IMR-90 (cell line): ENCODE measurements at regions not wholly inside any gene's neighbourhood (a gene's known extent, or its start where the extent isn't known, plus 50 kb on each side); places are given as distances from the start of the nearest gene placed in this dataset.

ENCODE experiments used
- ATAC-seq: fragments of 200-7000 bp; cut with Tn5 transposase; 2 replicates; pipeline ENCODE4 v1.9.1; 2020; ENCODE audit warnings: low read depth, mild to moderate bottlenecking, moderate library complexity
- BruUV-seq: library from RNA; stranded (reverse); fragments of 400-500 nt; replicated peaks from 2 replicates; lab custom pipeline; 2021; lab: Mats Ljungman, UMichigan
- CTCF ChIA-PET: fragments of 300-600 bp; formaldehyde crosslinking; extraction: SDS; loops from one replicate; lab custom pipeline; 2021; ENCODE audit warnings: antibody characterized with exemption; lab: Yijun Ruan, JAX
- POLR2A ChIA-PET: fragments of 300-600 bp; sonication (Branson Sonifier 250); formaldehyde crosslinking; loops from one replicate; lab custom pipeline; 2022; ENCODE audit warnings: antibody characterized with exemption; ENCODE audit not compliant: unreplicated experiment; lab: Charles Lee
- DNase-seq: peaks from one replicate; pipeline ENCODE4 v3.0.0; 2013
- H2AFZ ChIP-seq: replicated peaks from 2 replicates; pipeline ENCODE3; 2013; ENCODE audit warnings: low read length, mild to moderate bottlenecking; ENCODE audit not compliant: poor library complexity
- H2AK5ac ChIP-seq: 2 replicates; pipeline ENCODE4 v1.6.1; 2013; ENCODE audit warnings: low read depth, low read length, inconsistent platforms
- H2AK9ac ChIP-seq: replicated peaks from 2 replicates; pipeline ENCODE3; 2013; ENCODE audit warnings: mild to moderate bottlenecking, low read depth, low read length, moderate library complexity; ENCODE audit not compliant: poor library complexity
- H2BK120ac ChIP-seq: 2 replicates; pipeline ENCODE4 v1.6.1; 2013; ENCODE audit warnings: low read depth, low read length, inconsistent platforms
- H2BK15ac ChIP-seq: 3 replicates; pipeline ENCODE4 v1.6.1; 2013; ENCODE audit warnings: low read depth, low read length, inconsistent platforms
- H2BK20ac ChIP-seq: 2 replicates; pipeline ENCODE4 v1.6.1; 2013; ENCODE audit warnings: low read depth, mild to moderate bottlenecking, inconsistent platforms, low read length, moderate library complexity
- H2BK5ac ChIP-seq: 2 replicates; pipeline ENCODE4 v1.6.1; 2013; ENCODE audit warnings: mild to moderate bottlenecking, low read depth, low read length, inconsistent platforms; ENCODE audit not compliant: poor library complexity, severe bottlenecking
- H3K14ac ChIP-seq: replicated peaks from 2 replicates; pipeline ENCODE4 v1.6.1; 2013; ENCODE audit warnings: low read depth, low read length, inconsistent platforms
- H3K18ac ChIP-seq: 2 replicates; pipeline ENCODE4 v1.6.1; 2013; ENCODE audit warnings: low read depth, low read length, control low read depth
- H3K23ac ChIP-seq: 2 replicates; pipeline ENCODE4 v1.6.1; 2013; ENCODE audit warnings: low read depth, low read length, inconsistent platforms
- H3K27ac ChIP-seq: 2 replicates; pipeline ENCODE4 v1.5.1; 2013; ENCODE audit warnings: mild to moderate bottlenecking, control low read depth, low read length; ENCODE audit not compliant: insufficient read depth
- H3K27me3 ChIP-seq: 2 replicates; pipeline ENCODE4 v1.6.1; 2013; ENCODE audit warnings: low read length; ENCODE audit not compliant: control insufficient read depth, insufficient read depth
- H3K36me3 ChIP-seq: 2 replicates; pipeline ENCODE4 v1.6.1; 2013; ENCODE audit warnings: low read length, mixed read lengths; ENCODE audit not compliant: control insufficient read depth, insufficient read depth
- H3K4ac ChIP-seq: 2 replicates; pipeline ENCODE4 v1.6.1; 2013; ENCODE audit warnings: low read depth, low read length, inconsistent platforms
- H3K4me1 ChIP-seq: 2 replicates; pipeline ENCODE4 v1.6.1; 2013; ENCODE audit warnings: low read length, mixed read lengths; ENCODE audit not compliant: control insufficient read depth, insufficient read depth
- H3K4me2 ChIP-seq: 2 replicates; pipeline ENCODE4 v1.6.1; 2013; ENCODE audit warnings: low read depth, mild to moderate bottlenecking, control low read depth, low read length, moderate library complexity
- H3K4me3 ChIP-seq: 2 replicates; pipeline ENCODE4 v1.5.1; 2013; ENCODE audit warnings: low read depth, mild to moderate bottlenecking, control low read depth, low read length, moderate library complexity; ENCODE audit not compliant: insufficient read depth
- H3K56ac ChIP-seq: 2 replicates; pipeline ENCODE4 v1.6.1; 2013; ENCODE audit warnings: low read length, inconsistent platforms; ENCODE audit not compliant: insufficient read depth; ENCODE audit errors: extremely low read depth
- H3K79me1 ChIP-seq, 2 experiments: 2 replicates each; pipeline ENCODE4 v1.6.1; 2013; ENCODE audit warnings: low read length in 2 of 2, inconsistent platforms in 1 of 2, low read depth in 1 of 2
- H3K9ac ChIP-seq: 2 replicates; pipeline ENCODE4 v1.6.1; 2013; ENCODE audit warnings: low read depth, low read length, control low read depth
- H3K9me1 ChIP-seq: 2 replicates; pipeline ENCODE4 v1.6.1; 2013; ENCODE audit warnings: low read length, inconsistent platforms; ENCODE audit not compliant: insufficient read depth
- H3K9me3 ChIP-seq: 2 replicates; pipeline ENCODE4 v1.6.1; 2013; ENCODE audit warnings: low read length; ENCODE audit not compliant: control insufficient read depth, insufficient read depth
- H4K20me1 ChIP-seq: 2 replicates; pipeline ENCODE4 v1.6.1; 2013; ENCODE audit warnings: low read length, inconsistent platforms; ENCODE audit not compliant: insufficient read depth
- H4K5ac ChIP-seq: 2 replicates; pipeline ENCODE4 v1.6.1; 2013; ENCODE audit warnings: mild to moderate bottlenecking, low read depth, low read length, control low read depth
- H4K8ac ChIP-seq, 2 experiments: 2 replicates each; pipeline ENCODE4 v1.6.1; 2013; ENCODE audit warnings: low read depth in 2 of 2, low read length in 2 of 2, control low read depth in 1 of 2, inconsistent platforms in 1 of 2
- H4K91ac ChIP-seq: 2 replicates; pipeline ENCODE4 v1.6.1; 2013; ENCODE audit warnings: low read depth, low read length, inconsistent platforms; ENCODE audit not compliant: insufficient read depth
- BHLHE40 ChIP-seq: fragments of 150-350 bp; IDR thresholded peaks from 2 replicates; pipeline ENCODE4 v1.6.1; 2016; ENCODE audit warnings: mild to moderate bottlenecking, low read depth, low read length
- CEBPB ChIP-seq: IDR thresholded peaks from 2 replicates; pipeline ENCODE4 v1.6.1; 2012; ENCODE audit warnings: low read depth, low read length, improper control_type of control experiment
- CHD1 ChIP-seq: IDR thresholded peaks from 2 replicates; pipeline ENCODE4 v1.6.1; 2012; ENCODE audit warnings: low read depth, low read length, improper control_type of control experiment
- CTCF ChIP-seq: conservative IDR thresholded peaks from 2 replicates; pipeline ENCODE4 v1.5.1; 2012; ENCODE audit warnings: mild to moderate bottlenecking, low read depth, low read length, improper control_type of control experiment
- ELK1 ChIP-seq: fragments of 150-350 bp; IDR thresholded peaks from 2 replicates; pipeline ENCODE4 v1.6.1; 2016; ENCODE audit warnings: low read depth, mild to moderate bottlenecking, low read length, moderate library complexity, borderline replicate concordance
- FOS ChIP-seq: fragments of 150-350 bp; IDR thresholded peaks from 2 replicates; pipeline ENCODE4 v1.6.1; 2016; ENCODE audit warnings: low read depth, low read length
- MAFK ChIP-seq: IDR thresholded peaks from 2 replicates; pipeline ENCODE4 v1.6.1; 2012; ENCODE audit warnings: low read depth, low read length, improper control_type of control experiment
- MAZ ChIP-seq: IDR thresholded peaks from 2 replicates; pipeline ENCODE4 v1.6.1; 2012; ENCODE audit warnings: low read depth, mild to moderate bottlenecking, low read length, improper control_type of control experiment, moderate library complexity, borderline replicate concordance
- MXI1 ChIP-seq: IDR thresholded peaks from 2 replicates; pipeline ENCODE4 v1.6.1; 2012; ENCODE audit warnings: low read depth, mild to moderate bottlenecking, low read length, moderate library complexity, borderline replicate concordance
- NFE2L2 ChIP-seq: fragments of 150-350 bp; IDR thresholded peaks from 2 replicates; pipeline ENCODE4 v1.6.1; 2016; ENCODE audit warnings: low read depth, mild to moderate bottlenecking, low read length
- POLR2A ChIP-seq: IDR thresholded peaks from 2 replicates; pipeline ENCODE4 v1.6.1; 2012; ENCODE audit warnings: mild to moderate bottlenecking, low read depth, low read length
- RAD21 ChIP-seq: IDR thresholded peaks from 2 replicates; pipeline ENCODE4 v1.6.1; 2012; ENCODE audit warnings: low read length, improper control_type of control experiment
- RCOR1 ChIP-seq: IDR thresholded peaks from 2 replicates; pipeline ENCODE4 v1.6.1; 2012; ENCODE audit warnings: mild to moderate bottlenecking, low read length, improper control_type of control experiment; ENCODE audit not compliant: insufficient replicate concordance
- RFX5 ChIP-seq: IDR thresholded peaks from 2 replicates; pipeline ENCODE4 v1.8.0; 2012; ENCODE audit warnings: low read depth, mild to moderate bottlenecking, low read length, moderate library complexity
- SMC3 ChIP-seq: fragments of 150-350 bp; IDR thresholded peaks from 2 replicates; pipeline ENCODE4 v1.6.1; 2016; ENCODE audit warnings: low read depth, mild to moderate bottlenecking, antibody characterized with exemption, low read length, moderate library complexity
- USF2 ChIP-seq: fragments of 150-350 bp; IDR thresholded peaks from 2 replicates; pipeline ENCODE4 v1.6.1; 2017; ENCODE audit warnings: mild to moderate bottlenecking, antibody characterized with exemption, low read length, low read depth
- WGBS, 2 experiments: methylation state at CpG; one replicate each; pipeline versions ENCODE4 v1.1.5 to v1.1.7; 2013; ENCODE audit warnings: missing lambda C conversion rate in 2 of 2; ENCODE audit not compliant: insufficient read length in 1 of 2; ENCODE audit errors: extremely low coverage in 2 of 2; 5-methylcytosine and 5-hydroxymethylcytosine counted together
- dilution Hi-C: fragments of 300-500 bp; cut with HindIII; formaldehyde crosslinking; loops from one replicate; pipeline ENCODE4 v1.14.3; 2018; ENCODE audit warnings: low sequenced_read_pairs; ENCODE audit not compliant: unreplicated experiment
- in situ Hi-C: fragments of 300-500 bp; cut with MboI; formaldehyde crosslinking; loops from 3 replicates; pipeline ENCODE4 v1.14.3; 2019; ENCODE audit warnings: low sequenced_read_pairs, inconsistent platforms, mixed read lengths
- intact Hi-C: fragments of 100-400 bp; cut with micrococcal nuclease; formaldehyde crosslinking; loops from 2 replicates; pipeline ENCODE4 v1.10.0; 2022

- no peak overlapping the region for H2BK15ac ChIP-seq
- no peak overlapping the region for H3K27ac ChIP-seq
- no peaks in the 10 kb centered on the region for H4K20me1 ChIP-seq
- no peak overlapping the region for H3K18ac ChIP-seq
- H3K36me3 ChIP-seq, result no peaks in the 10 kb centered on the region
- no peak overlapping the region for H4K91ac ChIP-seq
- dilution Hi-C loops, result no loop called here
- in situ Hi-C loops, result no loop called here
- H3K9ac ChIP-seq, result no peak overlapping the region
- no peak overlapping the region for H2AFZ ChIP-seq
- H2BK20ac ChIP-seq, result no peak overlapping the region
- no peak overlapping the region for H3K14ac ChIP-seq
- H2BK5ac ChIP-seq, result no peak overlapping the region
- no peak overlapping the region for H2AK9ac ChIP-seq
- no peak overlapping the region for H2AK5ac ChIP-seq
- no TSS peak for BruUV-seq
- DNase-seq, result no peak
- no peak overlapping the region for H2BK120ac ChIP-seq
- no peak overlapping the region for H4K5ac ChIP-seq
- TF ChIP-seq MAZ (no peak), POLR2A (no peak), NFE2L2 (no peak), RFX5 (no peak), CEBPB (no peak), FOS (no peak), RAD21 (no peak), USF2 (no peak), MAFK (no peak), CHD1 (no peak), MXI1 (no peak), ELK1 (no peak), SMC3 (no peak), BHLHE40 (no peak), RCOR1 (no peak), CTCF (no peak)
- no peaks in the 10 kb centered on the region for H3K9me3 ChIP-seq
- no peak overlapping the region for H3K4me2 ChIP-seq
- H4K8ac ChIP-seq, result no peak overlapping the region
- ATAC-seq, result no peak
- intact Hi-C loops, result no loop called here
- no CpG with 5 or more reads among the region's 1 CpG for WGBS, 2 experiments
- H3K56ac ChIP-seq, result no peak overlapping the region
- ChIA-PET POLR2A (no interaction called here), CTCF (no interaction called here)
- H3K4ac ChIP-seq, result no peak overlapping the region
- no peaks in the 10 kb centered on the region for H3K27me3 ChIP-seq
- no peaks in the 10 kb centered on the region for H3K9me1 ChIP-seq
- H3K23ac ChIP-seq, result no peak overlapping the region
- no peaks in the 10 kb centered on the region for H3K4me1 ChIP-seq
- H3K4me3 ChIP-seq, result no peak overlapping the region
- H3K79me1 ChIP-seq, result no peaks in the 10 kb centered on the region
These were observed 1230.7 kb upstream of the NCAM2 start for GRCh38 chr21:19767546-19767945.
